ENCODE measurements at regions not wholly inside any gene's neighbourhood (a gene's known extent, or its start where the extent isn't known, plus 50 kb on each side); places are given as distances from the start of the nearest gene placed in this dataset.

GRCh38 chr6:11480541-11480940, 57.0 kb upstream of the TMEM170B start:
- Histone ChIP-seq H3K9ac (ENCODE audit: control insufficient read depth, insufficient read depth, low read length) (no peak overlapping the region), H3K4me3 (no peak overlapping the region), H3K4me2 (ENCODE audit: control insufficient read depth, insufficient read depth) (no peak overlapping the region), H3K27me3 (replicated peaks in 1 of 2; ENCODE audit: control insufficient read depth in 2 of 2, insufficient read depth in 2 of 2, low read length in 1 of 2) (no peaks in the 10 kb centered on the region), H3K4me1 (ENCODE audit: control insufficient read depth, insufficient read depth, low read length) (no peaks in the 10 kb centered on the region), H3K9me3 (replicated peaks; ENCODE audit: control insufficient read depth, insufficient read depth, low read length) (no peaks in the 10 kb centered on the region), H2AFZ (ENCODE audit: control insufficient read depth, low read depth, low read length) (no peak overlapping the region), H3K27ac (ENCODE audit: control insufficient read depth, insufficient read depth) (no peak overlapping the region), H4K20me1 (ENCODE audit: control insufficient read depth, insufficient read depth) (no peaks in the 10 kb centered on the region), H3K36me3 (ENCODE audit: control insufficient read depth in 2 of 2, insufficient read depth in 2 of 2, low read length in 1 of 2) (no peaks in the 10 kb centered on the region), H3K79me2 (ENCODE audit: control insufficient read depth, insufficient read depth, low read length) (no peaks in the 10 kb centered on the region)
- DNase-seq (ENCODE audit: low read depth, low spot score) (no peak), FAIRE-seq (no peak), ATAC-seq (no peak)
- ChIA-PET POLR2A (no interaction called here), CTCF (interaction anchor here (0.7 to 1.5 kb wide), 2 partner anchors 9 to 17 kb away, joined by 3 read pairs; no protein-coding TSS in a partner anchor), SMC1A (ENCODE audit: uncharacterized antibody, unreplicated experiment) (interaction anchor here (0.9 to 2.3 kb wide), 5 partner anchors 8 to 99 kb away, joined by 3 to 7 read pairs (median 4); no protein-coding TSS in a partner anchor), RAD21 (ENCODE audit: unreplicated experiment) (interaction anchor here (0.6 kb wide), 1 partner anchor 13 kb away, joined by 3 read pairs; no protein-coding TSS in a partner anchor)
- in situ Hi-C loops (cut with MboI) = no loop called here
- no peak for TF ChIP-seq RCOR1 (conservative IDR thresholded peaks at IDR 0.05; ENCODE audit: low read depth, low read length)
- no peak for TF ChIP-seq USF2 (IDR thresholded peaks at IDR 0.05; ENCODE audit: borderline replicate concordance, low read depth, low read length)
- no peak for TF ChIP-seq CREM (IDR thresholded peaks at IDR 0.05; ENCODE audit: low read depth)
- no peak for TF ChIP-seq ZNF274 (IDR thresholded peaks at IDR 0.05; ENCODE audit: insufficient read depth, insufficient read length)
- no peak for TF ChIP-seq RFX5 (IDR thresholded peaks at IDR 0.05; ENCODE audit: low read depth, low read length)
- TF ChIP-seq E2F8 (IDR thresholded peaks at IDR 0.05; ENCODE audit: low read depth, partially characterized antibody) = no peak
- intact Hi-C loops (cut with micrococcal nuclease; ENCODE audit: unreplicated experiment) = no loop called here
- no TSS peak for BruUV-seq (replicated peaks)
- WGBS (ENCODE audit: insufficient coverage, insufficient replicate concordance, low lambda C conversion rate, missing lambda C conversion rate) = 46% methylated on average over 4 of the region's 4 CpGs

Measured in GM12878 (cell line).